Liver (tissue), 8 donors: ENCODE measurements at regions not wholly inside any gene's neighbourhood (a gene's known extent, or its start where the extent isn't known, plus 50 kb on each side); places are given as distances from the start of the nearest gene placed in this dataset.

ENCODE experiments used
- DNase-seq: peaks from one replicate; pipeline ENCODE4 v3.0.0-alpha.2; 2017; ENCODE audit warnings: low spot score
- H3K27ac ChIP-seq, 2 donors: one replicate each; pipeline ENCODE4 v1.7.0; 2013; ENCODE audit warnings: inconsistent platforms in 2 of 2, low read length in 2 of 2, control low read depth in 1 of 2, low read depth in 1 of 2, mild to moderate bottlenecking in 1 of 2
- H3K27me3 ChIP-seq, 4 donors: one replicate each; pipeline versions ENCODE4 v1.6.1 to v1.7.0; 2013; ENCODE audit warnings: low read length in 3 of 4, inconsistent platforms in 1 of 4, mild to moderate bottlenecking in 1 of 4, moderate library complexity in 1 of 4; ENCODE audit not compliant: control insufficient read depth in 4 of 4, insufficient read depth in 4 of 4
- H3K36me3 ChIP-seq, 4 donors: one replicate each; pipeline versions ENCODE4 v1.6.1 to v1.7.0; 2013; ENCODE audit warnings: low read length in 3 of 4, mild to moderate bottlenecking in 3 of 4, low read depth in 1 of 4, moderate library complexity in 1 of 4; ENCODE audit not compliant: control insufficient read depth in 4 of 4, insufficient read depth in 3 of 4
- H3K4me1 ChIP-seq, 4 donors: one replicate each; pipeline versions ENCODE4 v1.6.1 to v1.7.0; 2013; ENCODE audit warnings: low read length in 3 of 4, mild to moderate bottlenecking in 3 of 4, moderate library complexity in 1 of 4; ENCODE audit not compliant: control insufficient read depth in 4 of 4, insufficient read depth in 4 of 4
- H3K4me3 ChIP-seq, 3 donors: one replicate each; pipeline versions ENCODE4 v1.6.1 to v1.7.0; 2013; ENCODE audit warnings: low read length in 3 of 3, control low read depth in 1 of 3, low read depth in 1 of 3, mild to moderate bottlenecking in 1 of 3
- H3K9ac ChIP-seq, 2 donors: one replicate each; pipeline ENCODE4 v1.7.0; 2013; ENCODE audit warnings: low read length in 2 of 2, mild to moderate bottlenecking in 2 of 2, moderate library complexity in 2 of 2, control low read depth in 1 of 2, low read depth in 1 of 2
- H3K9me3 ChIP-seq, 4 donors: one replicate each; pipeline versions ENCODE4 v1.6.1 to v1.7.0; 2013; ENCODE audit warnings: low read length in 3 of 4; ENCODE audit not compliant: control insufficient read depth in 4 of 4
- ATF3 ChIP-seq: IDR thresholded peaks from 2 replicates; pipeline ENCODE4 v1.6.1; 2016; ENCODE audit warnings: antibody characterized with exemption
- EGR1 ChIP-seq, 2 donors: IDR thresholded peaks; 2 replicates each; pipeline ENCODE4 v1.6.1; 2016 to 2018; ENCODE audit warnings: antibody characterized with exemption in 2 of 2, low read depth in 2 of 2
- FOXA1 ChIP-seq: IDR thresholded peaks from 2 replicates; pipeline ENCODE4 v1.6.1; 2016; ENCODE audit warnings: antibody characterized with exemption
- GABPA ChIP-seq, 2 donors: IDR thresholded peaks in 1 of 2; conservative IDR thresholded peaks in 1 of 2; 2 replicates each; pipeline ENCODE4 v1.6.1; 2016; ENCODE audit warnings: antibody characterized with exemption in 2 of 2, mild to moderate bottlenecking in 1 of 2, moderate library complexity in 1 of 2
- HNF4A ChIP-seq, 2 donors: conservative IDR thresholded peaks; 2 replicates each; pipeline ENCODE4 v1.6.1; 2016; ENCODE audit warnings: antibody characterized with exemption in 2 of 2, mild to moderate bottlenecking in 2 of 2
- HNF4G ChIP-seq: IDR thresholded peaks from 2 replicates; pipeline ENCODE4 v1.6.1; 2016; ENCODE audit warnings: antibody characterized with exemption
- JUND ChIP-seq, 2 donors: IDR thresholded peaks; 2 replicates each; pipeline ENCODE4 v1.6.1; 2016; ENCODE audit warnings: antibody characterized with exemption in 2 of 2
- NR2F2 ChIP-seq: IDR thresholded peaks from 2 replicates; pipeline ENCODE4 v1.6.1; 2016; ENCODE audit warnings: antibody characterized with exemption
- RAD21 ChIP-seq, 2 donors: IDR thresholded peaks; 2 replicates each; pipeline ENCODE4 v1.6.1; 2016; ENCODE audit warnings: antibody characterized with exemption in 2 of 2, mild to moderate bottlenecking in 2 of 2
- RXRA ChIP-seq, 2 donors: IDR thresholded peaks; 2 replicates each; pipeline ENCODE4 v1.6.1; 2017 to 2018; ENCODE audit warnings: antibody characterized with exemption in 2 of 2, mild to moderate bottlenecking in 1 of 2
- SP1 ChIP-seq: IDR thresholded peaks from 2 replicates; pipeline ENCODE4 v1.6.1; 2018; ENCODE audit warnings: antibody characterized with exemption, mild to moderate bottlenecking
- TAF1 ChIP-seq: conservative IDR thresholded peaks from 2 replicates; pipeline ENCODE4 v1.6.1; 2016; ENCODE audit warnings: antibody characterized with exemption, mild to moderate bottlenecking
- YY1 ChIP-seq: IDR thresholded peaks from 2 replicates; pipeline ENCODE4 v1.6.1; 2016; ENCODE audit warnings: antibody characterized with exemption, mild to moderate bottlenecking
- WGBS: extraction: QIAGEN DNeasy Blood & Tissue Kit; methylation state at CpG from one replicate; pipeline ENCODE4 v1.1.7; 2013; 5-methylcytosine and 5-hydroxymethylcytosine counted together
- TF ChIP-seq, protein P1 (sequence below): IDR thresholded peaks from 2 replicates; pipeline ENCODE4 v1.6.1; 2016; ENCODE audit warnings: antibody characterized with exemption
- TF ChIP-seq, protein P2 (sequence below): fragments of 150-350 bp; IDR thresholded peaks from 2 replicates; pipeline ENCODE4 v1.5.1; 2017; ENCODE audit warnings: improper control_type of control experiment, low read depth, low read length; ENCODE audit not compliant: missing input control
- TF ChIP-seq, protein P3 (sequence below): IDR thresholded peaks from 2 replicates; pipeline ENCODE4 v1.6.1; 2016; ENCODE audit warnings: antibody characterized with exemption
- donor health status: healthy.
- donor health status: healthy.
- donor health status: healthy.
- donor health status: healthy.
- donor health status: healthy.

- TF ChIP-seq JUND (IDR thresholded peaks at IDR 0.05) (no peak), HNF4G (no peak), ATF3 (no peak), TAF1 (no peak), RXRA (IDR thresholded peaks at IDR 0.05) (no peak), YY1 (no peak), NR2F2 (no peak), FOXA1 (no peak), GABPA (IDR thresholded peaks at IDR 0.05 in 1 of 2, conservative IDR thresholded peaks at IDR 0.05 in 1 of 2) (no peak), SP1 (no peak)
- TF ChIP-seq, protein P1, sequence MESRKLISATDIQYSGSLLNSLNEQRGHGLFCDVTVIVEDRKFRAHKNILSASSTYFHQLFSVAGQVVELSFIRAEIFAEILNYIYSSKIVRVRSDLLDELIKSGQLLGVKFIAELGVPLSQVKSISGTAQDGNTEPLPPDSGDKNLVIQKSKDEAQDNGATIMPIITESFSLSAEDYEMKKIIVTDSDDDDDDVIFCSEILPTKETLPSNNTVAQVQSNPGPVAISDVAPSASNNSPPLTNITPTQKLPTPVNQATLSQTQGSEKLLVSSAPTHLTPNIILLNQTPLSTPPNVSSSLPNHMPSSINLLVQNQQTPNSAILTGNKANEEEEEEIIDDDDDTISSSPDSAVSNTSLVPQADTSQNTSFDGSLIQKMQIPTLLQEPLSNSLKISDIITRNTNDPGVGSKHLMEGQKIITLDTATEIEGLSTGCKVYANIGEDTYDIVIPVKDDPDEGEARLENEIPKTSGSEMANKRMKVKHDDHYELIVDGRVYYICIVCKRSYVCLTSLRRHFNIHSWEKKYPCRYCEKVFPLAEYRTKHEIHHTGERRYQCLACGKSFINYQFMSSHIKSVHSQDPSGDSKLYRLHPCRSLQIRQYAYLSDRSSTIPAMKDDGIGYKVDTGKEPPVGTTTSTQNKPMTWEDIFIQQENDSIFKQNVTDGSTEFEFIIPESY, result no peak
- TF ChIP-seq, protein P2, sequence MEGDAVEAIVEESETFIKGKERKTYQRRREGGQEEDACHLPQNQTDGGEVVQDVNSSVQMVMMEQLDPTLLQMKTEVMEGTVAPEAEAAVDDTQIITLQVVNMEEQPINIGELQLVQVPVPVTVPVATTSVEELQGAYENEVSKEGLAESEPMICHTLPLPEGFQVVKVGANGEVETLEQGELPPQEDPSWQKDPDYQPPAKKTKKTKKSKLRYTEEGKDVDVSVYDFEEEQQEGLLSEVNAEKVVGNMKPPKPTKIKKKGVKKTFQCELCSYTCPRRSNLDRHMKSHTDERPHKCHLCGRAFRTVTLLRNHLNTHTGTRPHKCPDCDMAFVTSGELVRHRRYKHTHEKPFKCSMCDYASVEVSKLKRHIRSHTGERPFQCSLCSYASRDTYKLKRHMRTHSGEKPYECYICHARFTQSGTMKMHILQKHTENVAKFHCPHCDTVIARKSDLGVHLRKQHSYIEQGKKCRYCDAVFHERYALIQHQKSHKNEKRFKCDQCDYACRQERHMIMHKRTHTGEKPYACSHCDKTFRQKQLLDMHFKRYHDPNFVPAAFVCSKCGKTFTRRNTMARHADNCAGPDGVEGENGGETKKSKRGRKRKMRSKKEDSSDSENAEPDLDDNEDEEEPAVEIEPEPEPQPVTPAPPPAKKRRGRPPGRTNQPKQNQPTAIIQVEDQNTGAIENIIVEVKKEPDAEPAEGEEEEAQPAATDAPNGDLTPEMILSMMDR, result no peak
- TF ChIP-seq, protein P3, sequence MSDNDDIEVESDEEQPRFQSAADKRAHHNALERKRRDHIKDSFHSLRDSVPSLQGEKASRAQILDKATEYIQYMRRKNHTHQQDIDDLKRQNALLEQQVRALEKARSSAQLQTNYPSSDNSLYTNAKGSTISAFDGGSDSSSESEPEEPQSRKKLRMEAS, result no peak
- H3K4me3 ChIP-seq, result no peak overlapping the region
- DNase-seq, result no peak
- H3K27me3 ChIP-seq, result no peaks in the 10 kb centered on the region
- no peak overlapping the region for H3K9ac ChIP-seq
- no peaks in the 10 kb centered on the region for H3K36me3 ChIP-seq
- no peak overlapping the region for H3K27ac ChIP-seq
- WGBS, result 55% methylated on average over 4 of the region's 4 CpGs
- H3K4me1 ChIP-seq, result no peaks in the 10 kb centered on the region
- no peaks in the 10 kb centered on the region for H3K9me3 ChIP-seq
These were observed 389.1 kb upstream of the RARB start for GRCh38 chr3:25038922-25039321.

GRCh38 chr3:25040748-25041147 is 387.3 kb upstream of the RARB start:
- 66% methylated on average over 3 of the region's 3 CpGs for WGBS
- Histone ChIP-seq H3K9me3 (no peaks in the 10 kb centered on the region), H3K9ac (no peak overlapping the region), H3K36me3 (no peaks in the 10 kb centered on the region), H3K4me1 (no peaks in the 10 kb centered on the region), H3K27ac (no peak overlapping the region), H3K27me3 (no peaks in the 10 kb centered on the region), H3K4me3 (no peak overlapping the region)
- TF ChIP-seq SP1 (no peak), HNF4A (conservative IDR thresholded peaks at IDR 0.05) (no peak), EGR1 (IDR thresholded peaks at IDR 0.05; ENCODE audit: low read depth in 2 of 2) (no peak), FOXA1 (no peak), RAD21 (IDR thresholded peaks at IDR 0.05) (no peak), HNF4G (no peak)
- TF ChIP-seq, protein P3, result no peak
- DNase-seq, result no peak
